Testis (tissue), 2 donors: ENCODE measurements at regions not wholly inside any gene's neighbourhood (a gene's known extent, or its start where the extent isn't known, plus 50 kb on each side); places are given as distances from the start of the nearest gene placed in this dataset.

ENCODE experiments used
- POLR2A ChIP-seq: fragments of 450-650 bp; IDR thresholded peaks from one replicate; pipeline ENCODE4 v1.6.1; 2017; ENCODE audit warnings: antibody characterized with exemption, mild to moderate bottlenecking, moderate library complexity
- TF ChIP-seq, protein P1 (sequence below), 3 experiments: fragments of 450-650 bp in 2 of 3; fragments of 200-600 bp in 1 of 3; sonication (generic) in 1 of 3; IDR thresholded peaks; one replicate each; pipeline ENCODE4 v1.5.1; 2016 to 2019; ENCODE audit warnings: antibody characterized with exemption in 3 of 3, mild to moderate bottlenecking in 2 of 3, moderate library complexity in 1 of 3

DNA sequence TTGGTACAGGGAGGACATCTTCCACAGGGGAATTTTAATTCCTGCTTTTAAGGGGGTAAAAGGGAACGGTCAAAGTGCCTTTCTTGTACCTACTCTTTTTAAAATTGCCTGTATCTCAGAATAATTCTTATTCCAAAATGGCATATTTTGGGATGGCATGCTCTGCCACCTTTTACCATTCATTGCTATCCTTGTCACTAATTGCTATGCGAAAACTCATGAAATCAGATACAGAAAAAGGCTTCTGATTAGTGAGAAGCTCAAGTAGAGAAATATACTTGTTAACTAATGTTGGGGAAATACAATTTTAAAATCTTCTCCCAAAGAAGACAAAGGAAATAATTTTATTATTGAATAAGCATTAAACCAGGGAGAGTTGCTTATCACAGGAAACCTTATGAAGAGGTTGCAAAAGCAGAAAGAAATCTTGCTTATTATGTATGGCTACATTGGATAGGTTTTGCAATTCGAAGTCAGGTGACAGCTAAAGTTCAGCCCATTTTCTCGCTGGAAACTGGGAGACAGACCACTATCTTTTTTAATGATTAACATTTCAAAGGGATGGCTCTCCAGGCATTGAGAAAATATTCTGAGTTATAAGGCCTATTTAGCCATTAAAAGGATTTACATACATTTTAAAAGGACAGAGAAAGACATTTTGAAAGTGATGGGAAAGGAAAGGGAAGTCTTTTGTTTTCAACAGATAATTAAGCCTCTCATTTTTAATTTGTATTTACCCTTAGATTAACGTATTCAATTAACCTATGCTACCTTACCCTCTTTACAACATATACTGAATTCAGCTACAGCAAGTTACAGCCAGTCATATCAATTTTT lies 110.3 kb upstream of the PRSS16 start:
- TF ChIP-seq, protein P1, sequence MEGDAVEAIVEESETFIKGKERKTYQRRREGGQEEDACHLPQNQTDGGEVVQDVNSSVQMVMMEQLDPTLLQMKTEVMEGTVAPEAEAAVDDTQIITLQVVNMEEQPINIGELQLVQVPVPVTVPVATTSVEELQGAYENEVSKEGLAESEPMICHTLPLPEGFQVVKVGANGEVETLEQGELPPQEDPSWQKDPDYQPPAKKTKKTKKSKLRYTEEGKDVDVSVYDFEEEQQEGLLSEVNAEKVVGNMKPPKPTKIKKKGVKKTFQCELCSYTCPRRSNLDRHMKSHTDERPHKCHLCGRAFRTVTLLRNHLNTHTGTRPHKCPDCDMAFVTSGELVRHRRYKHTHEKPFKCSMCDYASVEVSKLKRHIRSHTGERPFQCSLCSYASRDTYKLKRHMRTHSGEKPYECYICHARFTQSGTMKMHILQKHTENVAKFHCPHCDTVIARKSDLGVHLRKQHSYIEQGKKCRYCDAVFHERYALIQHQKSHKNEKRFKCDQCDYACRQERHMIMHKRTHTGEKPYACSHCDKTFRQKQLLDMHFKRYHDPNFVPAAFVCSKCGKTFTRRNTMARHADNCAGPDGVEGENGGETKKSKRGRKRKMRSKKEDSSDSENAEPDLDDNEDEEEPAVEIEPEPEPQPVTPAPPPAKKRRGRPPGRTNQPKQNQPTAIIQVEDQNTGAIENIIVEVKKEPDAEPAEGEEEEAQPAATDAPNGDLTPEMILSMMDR (IDR thresholded peaks at IDR 0.05), result no peak
- TF ChIP-seq POLR2A, result no peak
